ENCODE measurements at regions not wholly inside any gene's neighbourhood (a gene's known extent, or its start where the extent isn't known, plus 50 kb on each side); places are given as distances from the start of the nearest gene placed in this dataset.

GRCh38 chr14:97791906-97792305, 994.7 kb downstream of the VRK1 start:
- ChIA-PET CTCF (no interaction called here), POLR2A (no interaction called here)
- no peak overlapping the region for H3K27ac ChIP-seq (ENCODE audit: extremely low read depth, low read depth, low read length)
- H3K9me3 ChIP-seq (ENCODE audit: control insufficient read depth, insufficient read depth, low read depth, low read length): no peaks in the 10 kb centered on the region
- H3K36me3 ChIP-seq (ENCODE audit: control insufficient read depth in 2 of 2, insufficient read depth in 1 of 2, low read length in 2 of 2): no peaks in the 10 kb centered on the region
- TF ChIP-seq KLF9 (tag by site-specific recombination; IDR thresholded peaks at IDR 0.05; ENCODE audit: low read depth) (no peak), HIC1 (tag by site-specific recombination; IDR thresholded peaks at IDR 0.05) (no peak), GLI4 (tag by site-specific recombination; IDR thresholded peaks at IDR 0.05) (no peak), ZFP41 (tag by site-specific recombination; IDR thresholded peaks at IDR 0.05; ENCODE audit: borderline replicate concordance) (no peak), ZNF670 (tag by site-specific recombination; IDR thresholded peaks at IDR 0.05; ENCODE audit: low read depth) (no peak), ELK4 (IDR thresholded peaks at IDR 0.05; ENCODE audit: borderline replicate concordance, low read depth, low read length) (no peak), ZNF423 (tag by site-specific recombination; IDR thresholded peaks at IDR 0.05) (no peak), ZSCAN18 (tag by site-specific recombination; IDR thresholded peaks at IDR 0.05) (no peak), HOXA7 (CRISPR knock-in tag; IDR thresholded peaks at IDR 0.05; ENCODE audit: borderline replicate concordance) (no peak), ZNF530 (tag by site-specific recombination; IDR thresholded peaks at IDR 0.05; ENCODE audit: low read depth) (no peak), ZNF221 (tag by site-specific recombination; IDR thresholded peaks at IDR 0.05; ENCODE audit: borderline replicate concordance) (no peak)
- no peaks in the 10 kb centered on the region for H3K4me1 ChIP-seq (ENCODE audit: control insufficient read depth, insufficient read depth, low read length)
- H3K4me3 ChIP-seq (ENCODE audit: low read depth, low read length): no peak overlapping the region

- H3K27ac ChIP-seq (ENCODE audit: extremely low read depth, low read depth, low read length): no peak overlapping the region
- TF ChIP-seq ZNF274 (IDR thresholded peaks at IDR 0.05; ENCODE audit: low read length): no peak
- no peak for TF ChIP-seq ZNF274 (tag by site-specific recombination; IDR thresholded peaks at IDR 0.05; ENCODE audit: borderline replicate concordance)
- no peak for TF ChIP-seq TCF7L2 (IDR thresholded peaks at IDR 0.05; ENCODE audit: borderline replicate concordance, low read depth, low read length)
- no peak for TF ChIP-seq ZNF24 (tag by site-specific recombination; IDR thresholded peaks at IDR 0.05)
- TF ChIP-seq ZNF639 (tag by site-specific recombination; IDR thresholded peaks at IDR 0.05): no peak
- no peak for TF ChIP-seq ZNF555 (tag by site-specific recombination; conservative IDR thresholded peaks at IDR 0.05)
- TF ChIP-seq SP2 (tag by site-specific recombination; IDR thresholded peaks at IDR 0.05): no peak
- TF ChIP-seq ZNF776 (tag by site-specific recombination; IDR thresholded peaks at IDR 0.05; ENCODE audit: borderline replicate concordance): no peak
- no peaks in the 10 kb centered on the region for H3K4me1 ChIP-seq (ENCODE audit: control insufficient read depth, insufficient read depth, low read length)
- no peaks in the 10 kb centered on the region for H3K36me3 ChIP-seq (ENCODE audit: control insufficient read depth in 2 of 2, insufficient read depth in 1 of 2, low read length in 2 of 2)
- no peak overlapping the region for H3K4me3 ChIP-seq (ENCODE audit: low read depth, low read length)
- CTCF ChIA-PET: no interaction called here
- POLR2A ChIA-PET: no interaction called here
- no peaks in the 10 kb centered on the region for H3K9me3 ChIP-seq (ENCODE audit: control insufficient read depth, insufficient read depth, low read depth, low read length)
These were observed 999.3 kb downstream of the VRK1 start for GRCh38 chr14:97796511-97796910.
